Mucosa of descending colon (tissue), 3 donors: ENCODE measurements at regions not wholly inside any gene's neighbourhood (a gene's known extent, or its start where the extent isn't known, plus 50 kb on each side); places are given as distances from the start of the nearest gene placed in this dataset.
"Not testable (repeated sequence)": the region's sequence is repeated elsewhere in the genome, so short reads cannot be mapped to it uniquely, and the experiment has no call there.

ENCODE experiments used
- ATAC-seq: fragments of 200-7000 bp; cut with Tn5 transposase; one replicate; pipeline ENCODE4 v1.9.1; 2020; ENCODE audit warnings: mild to moderate bottlenecking, moderate library complexity
- DNase-seq, 3 donors: peaks; one replicate each; pipeline ENCODE4 v3.0.0-alpha.2; 2020
- H3K36me3 ChIP-seq: fragments of 200-600 bp; one replicate; pipeline ENCODE4 v1.8.0; 2021; ENCODE audit warnings: low read depth, mild to moderate bottlenecking
- H3K4me1 ChIP-seq: fragments of 200-600 bp; one replicate; pipeline ENCODE4 v1.8.0; 2021; ENCODE audit warnings: low read depth, mild to moderate bottlenecking
- H3K4me3 ChIP-seq: fragments of 200-600 bp; one replicate; pipeline ENCODE4 v1.8.0; 2021; ENCODE audit warnings: mild to moderate bottlenecking
- H3K9me3 ChIP-seq: fragments of 200-600 bp; one replicate; pipeline ENCODE4 v1.8.0; 2021; ENCODE audit warnings: mild to moderate bottlenecking
- CTCF ChIP-seq: fragments of 200-600 bp; IDR thresholded peaks from one replicate; pipeline ENCODE4 v1.8.0; 2022; ENCODE audit warnings: antibody characterized with exemption, mild to moderate bottlenecking
- intact Hi-C, 2 donors: fragments of 100-400 bp; cut with DNase I in 1 of 2; cut with micrococcal nuclease in 1 of 2; formaldehyde crosslinking; loops; one replicate each; pipeline versions ENCODE4 v1.11.0 to v1.11.1; 2022; cut with DNase I, micrococcal nuclease
- donor health status: DM: no; HTN: no; CAD: no; lungs with moderate emphysema.
- donor health status: DM: no; HTN: no; CAD: no.
- donor health status: DM: no; HTN: yes; CAD: no.

- DNase-seq, result no peak
- TF ChIP-seq CTCF, result no peak
- no peaks in the 10 kb centered on the region for H3K4me1 ChIP-seq
- H3K36me3 ChIP-seq, result no peaks in the 10 kb centered on the region
- intact Hi-C loops, result no loop called here
- peak; percentile 35 for ATAC-seq
- H3K9me3 ChIP-seq, result no peaks in the 10 kb centered on the region
- no peak overlapping the region for H3K4me3 ChIP-seq
These were observed 114.1 kb downstream of the ADAMTS15 start for GRCh38 chr11:130562549-130562948.

- intact Hi-C loops, H3K4me3 ChIP-seq, H3K4me1 ChIP-seq, H3K36me3 ChIP-seq, DNase-seq, ATAC-seq, H3K9me3 ChIP-seq: not testable (repeated sequence)
These were observed 117.9 kb downstream of the ADAMTS15 start for GRCh38 chr11:130566360-130566759.

GRCh38 chr11:130571519-130571918 lies 123.1 kb downstream of the ADAMTS15 start:
- Histone ChIP-seq H3K36me3 (no peaks in the 10 kb centered on the region), H3K9me3 (no peaks in the 10 kb centered on the region), H3K4me1 (no peaks in the 10 kb centered on the region), H3K4me3 (no peak overlapping the region)
- DNase-seq, result no peak
- no peak for TF ChIP-seq CTCF
- no peak for ATAC-seq
- intact Hi-C loops, result no loop called here

- intact Hi-C loops, result no loop called here
- no peaks in the 10 kb centered on the region for H3K4me1 ChIP-seq
- ATAC-seq (no peak), DNase-seq (no peak)
- no peak overlapping the region for H3K4me3 ChIP-seq
- no peaks in the 10 kb centered on the region for H3K36me3 ChIP-seq
- no peaks in the 10 kb centered on the region for H3K9me3 ChIP-seq
- no peak for TF ChIP-seq CTCF
These were observed 123.6 kb downstream of the ADAMTS15 start for GRCh38 chr11:130571947-130572584.

- Histone ChIP-seq H3K4me1 (no peaks in the 10 kb centered on the region), H3K36me3 (no peaks in the 10 kb centered on the region), H3K4me3 (no peak overlapping the region), H3K9me3 (no peaks in the 10 kb centered on the region)
- intact Hi-C loops, result no loop called here
- DNase-seq (no peak), ATAC-seq (no peak)
- TF ChIP-seq CTCF, result no peak
These were observed 125.3 kb downstream of the ADAMTS15 start for GRCh38 chr11:130573767-130574166.

- DNase-seq (no peak), ATAC-seq (no peak)
- no peak overlapping the region for H3K4me3 ChIP-seq
- no peaks in the 10 kb centered on the region for H3K4me1 ChIP-seq
- TF ChIP-seq CTCF, result no peak
- H3K9me3 ChIP-seq, result no peaks in the 10 kb centered on the region
- intact Hi-C loops, result no loop called here
- H3K36me3 ChIP-seq, result no peaks in the 10 kb centered on the region
These were observed 126.3 kb downstream of the ADAMTS15 start for GRCh38 chr11:130574740-130575139.
